NCI-H2107 (cell line): ENCODE measurements at regions not wholly inside any gene's neighbourhood (a gene's known extent, or its start where the extent isn't known, plus 50 kb on each side); places are given as distances from the start of the nearest gene placed in this dataset.
A peak's percentile ranks its signal among the peaks of the same experiment; 100 is the strongest.
"Not testable (repeated sequence)": the region's sequence is repeated elsewhere in the genome, so short reads cannot be mapped to it uniquely, and the experiment has no call there.

Source experiments
- DNase-seq: peaks from one replicate; lab custom pipeline; 2025; lab: John Stamatoyannopoulos, UW

DNA sequence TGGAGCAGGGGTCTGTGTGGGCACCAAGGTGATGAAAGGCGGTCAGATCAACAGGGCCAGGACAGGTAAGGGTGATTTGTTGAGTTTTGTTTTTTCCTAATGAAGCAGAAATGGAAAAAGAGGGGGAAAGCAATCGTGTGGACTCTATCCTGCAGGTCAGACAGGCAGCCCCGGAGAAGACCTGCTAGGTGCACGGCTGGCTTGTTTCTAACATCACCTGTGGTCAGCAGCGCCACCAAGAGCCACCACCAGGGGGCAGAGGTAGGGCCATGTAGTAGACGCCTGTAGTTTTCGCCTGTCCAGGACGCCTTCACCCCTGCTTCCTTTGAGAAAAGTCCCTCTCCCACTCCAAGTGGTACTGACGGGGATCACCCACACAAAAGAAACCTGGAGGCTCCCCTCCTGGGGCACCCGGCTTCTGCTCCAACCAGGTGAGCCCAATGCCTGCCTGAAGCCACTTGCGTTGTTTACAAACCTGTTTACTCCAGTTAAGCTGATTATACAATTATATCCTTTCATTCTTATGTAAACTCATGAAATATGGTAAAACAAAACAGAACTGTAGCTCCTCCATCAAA is 54.2 kb upstream of the SEC14L1 start:
- DNase-seq = no peak

DNA sequence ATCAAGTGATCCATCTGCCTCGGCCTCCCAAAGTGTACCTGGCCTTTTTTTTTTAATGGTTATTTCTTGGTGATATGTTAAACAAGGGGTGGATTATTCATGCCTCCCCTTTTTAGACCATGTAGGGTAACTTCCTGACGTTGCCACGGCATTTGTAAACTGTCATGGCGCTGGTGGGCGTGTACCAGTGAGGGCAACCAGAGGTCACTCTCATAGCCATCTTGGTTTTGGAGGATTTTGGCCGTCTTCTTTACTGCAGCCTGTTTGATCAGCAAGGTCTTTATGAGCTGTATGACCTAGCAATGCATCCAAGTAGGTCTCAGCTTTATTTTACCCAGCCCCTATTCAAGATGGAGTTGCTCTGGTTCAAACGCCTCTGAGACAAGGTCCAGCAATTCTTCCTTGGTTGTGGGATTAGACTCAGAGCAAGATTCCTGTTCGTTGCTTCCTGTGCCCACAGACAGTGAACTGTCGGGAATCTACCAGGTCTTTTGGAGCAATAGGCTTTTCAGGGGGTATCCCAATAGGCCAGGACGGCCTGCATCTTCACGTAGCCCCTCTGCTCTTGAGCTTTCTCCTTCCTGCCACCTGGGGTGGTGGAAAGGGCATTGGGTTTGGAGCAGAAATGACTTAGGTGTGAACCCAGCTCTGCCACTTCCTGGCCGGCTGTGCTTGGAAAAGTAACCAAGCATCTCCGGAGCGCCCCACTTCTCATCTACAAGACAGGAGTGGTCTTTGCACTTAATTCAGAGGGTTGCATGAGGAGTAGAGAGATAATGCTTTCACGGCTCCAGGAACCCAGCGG is 52.9 kb upstream of the SEC14L1 start:
- DNase-seq = no peak

DNA sequence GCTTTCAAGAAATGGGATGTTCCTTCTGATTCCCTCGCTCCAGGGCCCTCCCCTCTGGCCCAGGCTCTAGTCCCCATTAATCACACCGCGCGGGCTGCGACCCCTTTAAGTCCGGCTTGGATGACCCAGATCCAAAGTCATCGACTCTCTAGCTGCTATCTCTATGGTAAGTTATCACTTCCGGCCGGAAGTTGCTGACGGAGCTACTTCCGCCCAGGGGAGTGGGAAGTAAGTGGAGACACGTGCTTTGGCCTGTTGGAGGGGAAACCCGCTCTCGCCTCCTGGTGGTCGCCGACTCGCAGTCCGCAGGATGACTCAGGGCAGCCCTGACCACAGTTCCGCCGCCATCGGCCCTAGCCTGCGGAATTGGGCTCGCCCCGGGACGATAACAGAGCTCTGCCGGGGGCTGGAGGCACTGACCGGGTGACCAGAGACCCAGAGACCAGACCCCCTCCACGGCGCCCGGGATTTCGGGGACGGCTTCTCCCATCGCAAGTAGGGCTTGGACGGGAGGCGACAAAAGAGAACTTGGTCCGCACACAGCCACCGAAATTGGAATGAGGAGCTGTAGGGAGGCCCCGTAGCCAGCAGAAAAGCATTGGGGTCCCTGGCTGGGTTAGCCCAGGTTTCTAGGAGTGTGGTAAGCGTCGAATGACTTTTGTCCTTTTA is 52.2 kb upstream of the SEC14L1 start:
- DNase-seq = peak; percentile 44

DNA sequence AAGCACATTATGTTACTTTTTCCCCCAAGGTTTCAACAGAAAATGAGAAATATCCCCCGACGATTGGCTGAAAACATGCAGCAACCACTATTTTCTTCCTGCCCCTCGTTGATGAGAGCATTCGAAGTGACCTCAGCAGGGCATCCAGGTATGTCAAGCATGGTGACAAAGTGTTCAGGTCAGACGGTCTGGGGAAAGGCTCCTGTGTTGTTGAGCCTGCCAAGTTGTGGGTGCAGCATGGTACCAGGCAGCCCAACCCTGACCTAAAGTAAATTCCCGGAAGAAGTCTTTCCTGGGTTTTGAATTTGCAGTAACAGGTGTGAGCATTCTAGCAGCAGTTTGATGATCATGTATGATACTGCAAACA is 51.7 kb upstream of the SEC14L1 start:
- no peak for DNase-seq

DNA sequence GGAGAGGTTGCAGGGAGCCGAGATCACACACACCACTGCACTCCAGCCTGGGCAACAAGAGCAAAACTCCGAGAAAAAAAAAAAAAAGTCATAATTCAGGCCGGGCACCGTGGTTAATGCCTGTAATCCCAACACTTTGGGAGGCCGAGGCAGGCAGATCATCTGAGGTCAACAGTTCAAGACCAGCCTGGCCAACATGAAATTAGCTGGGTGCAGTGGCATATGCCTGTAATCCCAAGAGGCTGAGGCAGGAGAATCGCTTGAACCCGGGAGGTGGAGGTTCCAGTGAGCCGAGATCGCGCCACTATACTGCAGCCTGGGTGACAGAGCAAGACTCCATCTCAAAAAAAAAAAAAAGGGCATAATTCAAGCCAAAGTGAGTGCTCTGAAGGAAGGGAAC is 50.8 kb upstream of the SEC14L1 start:
- not testable (repeated sequence) for DNase-seq

DNA sequence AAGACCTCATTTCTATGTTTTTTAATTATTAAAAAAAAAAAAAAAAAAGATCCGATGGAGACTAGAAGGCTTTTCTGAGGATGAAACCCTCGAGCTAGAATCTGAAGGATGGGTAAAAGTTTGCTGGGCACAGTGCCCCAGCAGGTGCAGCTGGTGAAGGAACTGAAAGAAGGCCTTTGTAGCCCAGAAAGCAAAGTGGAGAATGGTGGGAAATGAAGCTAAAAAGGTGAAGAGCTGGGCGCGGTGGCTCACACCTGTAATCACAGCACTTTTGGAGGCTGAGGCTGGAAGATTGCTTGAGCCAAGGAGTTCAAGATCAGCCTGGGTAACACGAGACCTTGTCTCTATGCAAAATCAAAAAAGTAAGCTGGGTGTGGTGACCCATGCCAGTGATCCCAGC is 50.3 kb upstream of the SEC14L1 start:
- no peak for DNase-seq
